HEK293 (cell line): ENCODE measurements at regions not wholly inside any gene's neighbourhood (a gene's known extent, or its start where the extent isn't known, plus 50 kb on each side); places are given as distances from the start of the nearest gene placed in this dataset.

Source experiments
- CTCF ChIP-seq: fragments of 450-650 bp; formaldehyde crosslinking; IDR thresholded peaks from 2 replicates; pipeline ENCODE4 v1.5.1; 2016; ENCODE audit warnings: missing biosample characterization, missing genetic modification characterization
- YY1 ChIP-seq: fragments of 450-650 bp; formaldehyde crosslinking; IDR thresholded peaks from 2 replicates; pipeline ENCODE4 v1.5.1; 2018; ENCODE audit warnings: missing biosample characterization, missing genetic modification characterization
- ZNF514 ChIP-seq: fragments of 450-650 bp; formaldehyde crosslinking; IDR thresholded peaks from 2 replicates; pipeline ENCODE4 v1.5.1; 2016; ENCODE audit warnings: missing biosample characterization, missing genetic modification characterization
- ZNF530 ChIP-seq: fragments of 450-650 bp; formaldehyde crosslinking; IDR thresholded peaks from 2 replicates; pipeline ENCODE4 v1.5.1; 2016; ENCODE audit warnings: low read depth, missing biosample characterization, missing genetic modification characterization
- ZNF76 ChIP-seq: fragments of 450-650 bp; formaldehyde crosslinking; IDR thresholded peaks from 2 replicates; pipeline ENCODE4; 2016; ENCODE audit warnings: low read depth, missing biosample characterization, missing genetic modification characterization, borderline replicate concordance
- ZNF791 ChIP-seq: fragments of 450-650 bp; formaldehyde crosslinking; IDR thresholded peaks from 2 replicates; pipeline ENCODE4 v1.5.1; 2016; ENCODE audit warnings: missing biosample characterization, missing genetic modification characterization
- TF ChIP-seq, protein P1 (sequence below): fragments of 450-650 bp; IDR thresholded peaks from 2 replicates; pipeline ENCODE4 v1.5.1; 2018; ENCODE audit warnings: missing biosample characterization, mild to moderate bottlenecking, missing genetic modification characterization
- TF ChIP-seq, protein P2 (sequence below): fragments of 450-650 bp; formaldehyde crosslinking; IDR thresholded peaks from 2 replicates; pipeline ENCODE4 v1.5.1; 2016; ENCODE audit warnings: missing biosample characterization, missing genetic modification characterization

DNA sequence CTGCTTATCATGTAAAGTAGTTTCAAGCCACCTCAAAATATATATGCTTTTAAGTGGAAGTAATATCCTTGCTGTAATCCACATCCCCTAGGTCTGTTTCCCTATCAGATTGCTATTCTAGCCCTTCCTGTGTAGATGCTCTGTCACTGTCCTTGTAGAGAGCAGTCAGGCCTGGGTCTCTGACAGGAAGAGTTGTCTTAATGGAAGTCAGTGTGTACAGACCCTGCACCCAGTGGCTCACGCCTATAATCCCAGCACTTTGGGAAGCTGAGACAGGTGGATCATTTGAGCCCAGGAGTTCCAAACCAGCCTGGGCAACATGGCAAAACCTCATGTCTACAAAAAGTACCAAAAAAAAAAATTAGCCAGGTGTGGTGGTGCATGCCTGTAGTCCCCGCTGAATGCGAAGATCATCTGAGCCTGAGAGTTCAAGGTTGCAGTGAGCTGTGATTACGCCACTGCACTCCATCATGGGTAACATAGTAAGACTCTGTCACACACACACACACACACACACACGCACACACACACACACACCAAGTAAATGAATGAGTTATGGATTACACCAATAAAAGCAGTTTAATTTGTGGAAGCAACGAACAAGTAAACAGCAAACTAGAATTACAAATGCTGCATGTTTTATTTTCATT is 70.2 kb upstream of the DSC1 start:
- TF ChIP-seq YY1 (tag by site-specific recombination) (no peak), ZNF530 (no peak), CTCF (no peak), ZNF514 (tag by site-specific recombination) (no peak), ZNF791 (tag by site-specific recombination) (no peak), ZNF76 (tag by site-specific recombination) (no peak)
- TF ChIP-seq, protein P1, sequence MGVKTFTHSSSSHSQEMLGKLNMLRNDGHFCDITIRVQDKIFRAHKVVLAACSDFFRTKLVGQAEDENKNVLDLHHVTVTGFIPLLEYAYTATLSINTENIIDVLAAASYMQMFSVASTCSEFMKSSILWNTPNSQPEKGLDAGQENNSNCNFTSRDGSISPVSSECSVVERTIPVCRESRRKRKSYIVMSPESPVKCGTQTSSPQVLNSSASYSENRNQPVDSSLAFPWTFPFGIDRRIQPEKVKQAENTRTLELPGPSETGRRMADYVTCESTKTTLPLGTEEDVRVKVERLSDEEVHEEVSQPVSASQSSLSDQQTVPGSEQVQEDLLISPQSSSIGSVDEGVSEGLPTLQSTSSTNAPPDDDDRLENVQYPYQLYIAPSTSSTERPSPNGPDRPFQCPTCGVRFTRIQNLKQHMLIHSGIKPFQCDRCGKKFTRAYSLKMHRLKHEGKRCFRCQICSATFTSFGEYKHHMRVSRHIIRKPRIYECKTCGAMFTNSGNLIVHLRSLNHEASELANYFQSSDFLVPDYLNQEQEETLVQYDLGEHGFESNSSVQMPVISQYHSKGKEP (tag by site-specific recombination): no peak
- TF ChIP-seq, protein P2, sequence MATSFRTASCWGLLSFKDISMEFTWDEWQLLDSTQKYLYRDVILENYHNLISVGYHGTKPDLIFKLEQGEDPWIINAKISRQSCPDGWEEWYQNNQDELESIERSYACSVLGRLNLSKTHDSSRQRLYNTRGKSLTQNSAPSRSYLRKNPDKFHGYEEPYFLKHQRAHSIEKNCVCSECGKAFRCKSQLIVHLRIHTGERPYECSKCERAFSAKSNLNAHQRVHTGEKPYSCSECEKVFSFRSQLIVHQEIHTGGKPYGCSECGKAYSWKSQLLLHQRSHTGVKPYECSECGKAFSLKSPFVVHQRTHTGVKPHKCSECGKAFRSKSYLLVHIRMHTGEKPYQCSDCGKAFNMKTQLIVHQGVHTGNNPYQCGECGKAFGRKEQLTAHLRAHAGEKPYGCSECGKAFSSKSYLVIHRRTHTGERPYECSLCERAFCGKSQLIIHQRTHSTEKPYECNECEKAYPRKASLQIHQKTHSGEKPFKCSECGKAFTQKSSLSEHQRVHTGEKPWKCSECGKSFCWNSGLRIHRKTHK (tag by site-specific recombination): no peak
